SU-DHL-6 (cell line): ENCODE measurements at regions not wholly inside any gene's neighbourhood (a gene's known extent, or its start where the extent isn't known, plus 50 kb on each side); places are given as distances from the start of the nearest gene placed in this dataset.

Experiments
- EZH2phosphoT487 ChIP-seq: fragments of 200-600 bp; sonication (generic), shearing (Covaris generic); conservative IDR thresholded peaks from 2 replicates; pipeline ENCODE4 v1.6.1; 2018; ENCODE audit warnings: mild to moderate bottlenecking, antibody characterized with exemption, low read length, moderate library complexity, mixed read lengths
- TF ChIP-seq, protein P1 (sequence below): fragments of 200-600 bp; sonication (generic); IDR thresholded peaks from one replicate; pipeline ENCODE4 v1.5.1; 2017; ENCODE audit warnings: antibody characterized with exemption, mild to moderate bottlenecking, low read length, moderate library complexity; ENCODE audit not compliant: insufficient read depth, poor library complexity, severe bottlenecking

DNA sequence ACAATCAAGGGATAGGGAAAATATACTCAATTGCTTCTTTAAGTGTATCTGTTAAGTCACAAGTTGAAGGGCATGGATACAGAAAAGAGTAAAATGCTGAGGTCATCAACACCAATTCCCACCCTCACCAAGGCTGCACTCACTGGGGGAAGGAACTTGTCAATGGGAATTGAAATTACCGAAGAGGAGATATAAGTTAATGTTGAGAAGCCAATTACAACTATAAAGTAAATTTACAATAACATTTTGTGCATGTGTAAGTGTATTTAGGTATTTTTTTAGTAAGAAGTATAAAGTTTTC is 255.1 kb upstream of the KCNIP4 start:
- TF ChIP-seq, protein P1, sequence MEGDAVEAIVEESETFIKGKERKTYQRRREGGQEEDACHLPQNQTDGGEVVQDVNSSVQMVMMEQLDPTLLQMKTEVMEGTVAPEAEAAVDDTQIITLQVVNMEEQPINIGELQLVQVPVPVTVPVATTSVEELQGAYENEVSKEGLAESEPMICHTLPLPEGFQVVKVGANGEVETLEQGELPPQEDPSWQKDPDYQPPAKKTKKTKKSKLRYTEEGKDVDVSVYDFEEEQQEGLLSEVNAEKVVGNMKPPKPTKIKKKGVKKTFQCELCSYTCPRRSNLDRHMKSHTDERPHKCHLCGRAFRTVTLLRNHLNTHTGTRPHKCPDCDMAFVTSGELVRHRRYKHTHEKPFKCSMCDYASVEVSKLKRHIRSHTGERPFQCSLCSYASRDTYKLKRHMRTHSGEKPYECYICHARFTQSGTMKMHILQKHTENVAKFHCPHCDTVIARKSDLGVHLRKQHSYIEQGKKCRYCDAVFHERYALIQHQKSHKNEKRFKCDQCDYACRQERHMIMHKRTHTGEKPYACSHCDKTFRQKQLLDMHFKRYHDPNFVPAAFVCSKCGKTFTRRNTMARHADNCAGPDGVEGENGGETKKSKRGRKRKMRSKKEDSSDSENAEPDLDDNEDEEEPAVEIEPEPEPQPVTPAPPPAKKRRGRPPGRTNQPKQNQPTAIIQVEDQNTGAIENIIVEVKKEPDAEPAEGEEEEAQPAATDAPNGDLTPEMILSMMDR = no peak
- no peak for TF ChIP-seq EZH2phosphoT487
